Naive thymus-derived CD4-positive, alpha-beta T cell (primary cell): ENCODE measurements at regions not wholly inside any gene's neighbourhood (a gene's known extent, or its start where the extent isn't known, plus 50 kb on each side); places are given as distances from the start of the nearest gene placed in this dataset.

Experiments
- ATAC-seq: fragments of 150-1000 bp; cut with Tn5 transposase; 2 replicates; pipeline ENCODE4 v1.10.0; 2021; ENCODE audit warnings: mild to moderate bottlenecking, moderate library complexity
- CTCF ChIA-PET: fragments of 350-600 bp; sonication (Branson Sonifier 250); formaldehyde crosslinking; loops from one replicate; lab custom pipeline; 2021; ENCODE audit warnings: antibody characterized with exemption; lab: Charles Lee
- POLR2A ChIA-PET: fragments of 350-600 bp; sonication (Branson Sonifier 250); formaldehyde crosslinking; loops from one replicate; lab custom pipeline; 2021; ENCODE audit warnings: antibody characterized with exemption, inconsistent platforms; lab: Charles Lee
- DNase-seq, 9 donors: peaks; one replicate each; pipeline versions ENCODE4 v3.0.0 to v3.0.0-alpha.2; 2020 to 2022; ENCODE audit warnings: mixed read lengths in 1 of 9
- H3K27ac ChIP-seq: one replicate; pipeline ENCODE4 v1.7.0; 2013; ENCODE audit warnings: mild to moderate bottlenecking, low read depth, low read length, moderate library complexity
- H3K27me3 ChIP-seq, 2 donors: one replicate each; pipeline ENCODE4 v1.7.0; 2013; ENCODE audit warnings: low read length in 2 of 2, mild to moderate bottlenecking in 2 of 2, moderate library complexity in 2 of 2; ENCODE audit not compliant: control insufficient read depth in 2 of 2, insufficient read depth in 2 of 2
- H3K36me3 ChIP-seq, 3 experiments: 1 replicate in 2 of 3; 2 replicates in 1 of 3; pipeline ENCODE4 v1.7.0; 2013; ENCODE audit warnings: low read length in 3 of 3, mild to moderate bottlenecking in 3 of 3, moderate library complexity in 1 of 3; ENCODE audit not compliant: insufficient read depth in 3 of 3, control insufficient read depth in 2 of 3
- H3K4me1 ChIP-seq, 2 donors: one replicate each; pipeline ENCODE4 v1.7.0; 2013; ENCODE audit warnings: low read length in 2 of 2, mild to moderate bottlenecking in 2 of 2, moderate library complexity in 1 of 2; ENCODE audit not compliant: control insufficient read depth in 2 of 2, insufficient read depth in 2 of 2
- H3K4me3 ChIP-seq: 2 replicates; pipeline ENCODE4 v1.7.0; 2013; ENCODE audit warnings: mild to moderate bottlenecking, low read length
- H3K9me3 ChIP-seq, 3 experiments: 1 replicate in 2 of 3; 2 replicates in 1 of 3; pipeline ENCODE4 v1.7.0; 2013; ENCODE audit warnings: low read length in 3 of 3; ENCODE audit not compliant: control insufficient read depth in 2 of 3
- H3K27ac Mint-ChIP-seq, 9 donors: one replicate each; pipeline ENCODE4 v1.8.0; 2020 to 2022; ENCODE audit warnings: mixed read lengths in 9 of 9, mild to moderate bottlenecking in 8 of 9, moderate library complexity in 5 of 9, inconsistent platforms in 2 of 9
- H3K27me3 Mint-ChIP-seq, 5 donors: one replicate each; pipeline ENCODE4 v1.8.0; 2021 to 2022; ENCODE audit warnings: mixed read lengths in 5 of 5, mild to moderate bottlenecking in 1 of 5
- H3K36me3 Mint-ChIP-seq, 5 donors: one replicate each; pipeline ENCODE4 v1.8.0; 2020 to 2022; ENCODE audit warnings: mixed read lengths in 5 of 5, mild to moderate bottlenecking in 3 of 5, inconsistent platforms in 1 of 5
- H3K4me1 Mint-ChIP-seq, 7 donors: one replicate each; pipeline ENCODE4 v1.8.0; 2020 to 2022; ENCODE audit warnings: mixed read lengths in 7 of 7, mild to moderate bottlenecking in 3 of 7, inconsistent platforms in 1 of 7
- H3K4me3 Mint-ChIP-seq, 10 donors: one replicate each; pipeline ENCODE4 v1.8.0; 2020 to 2022; ENCODE audit warnings: mild to moderate bottlenecking in 10 of 10, mixed read lengths in 10 of 10, moderate library complexity in 6 of 10, inconsistent platforms in 2 of 10
- H3K9me3 Mint-ChIP-seq, 11 donors: one replicate each; pipeline ENCODE4 v1.8.0; 2020 to 2022; ENCODE audit warnings: mixed read lengths in 11 of 11, mild to moderate bottlenecking in 4 of 11, inconsistent platforms in 1 of 11, moderate library complexity in 1 of 11
- intact Hi-C, 2 donors: fragments of 100-400 bp; cut with micrococcal nuclease; formaldehyde crosslinking; loops; one replicate each; pipeline ENCODE4 v1.15.1; 2023

- Mint-ChIP-seq H3K4me1 (no peaks in the 10 kb centered on the region), H3K27me3 (peaks cover 3 to 35% (median 11%) of the 10 kb centered on the region in 5 donors), H3K36me3 (no peaks in the 10 kb centered on the region), H3K9me3 (peaks cover 0 to 2% (median 0%) of the 10 kb centered on the region in 11 donors), H3K4me3 (no peak overlapping the region), H3K27ac (no peak overlapping the region)
- H3K9me3 ChIP-seq: no peaks in the 10 kb centered on the region
- no peaks in the 10 kb centered on the region for H3K4me1 ChIP-seq
- ChIA-PET CTCF (no interaction called here), POLR2A (no interaction called here)
- H3K27me3 ChIP-seq: no peaks in the 10 kb centered on the region
- H3K27ac ChIP-seq: no peak overlapping the region
- H3K36me3 ChIP-seq: no peaks in the 10 kb centered on the region
- H3K4me3 ChIP-seq: no peak overlapping the region
- DNase-seq (no peak), ATAC-seq (no peak)
- intact Hi-C loops: no loop called here
Observed at GRCh38 chr2:65688141-65688886, 255.9 kb upstream of the SPRED2 start.

- ATAC-seq: no peak
- H3K4me3 Mint-ChIP-seq: no peak overlapping the region
- H3K4me1 Mint-ChIP-seq: no peaks in the 10 kb centered on the region
- no peak overlapping the region for H3K27ac Mint-ChIP-seq
- no peaks in the 10 kb centered on the region for H3K9me3 ChIP-seq
- ChIA-PET POLR2A (no interaction called here), CTCF (no interaction called here)
- no peaks in the 10 kb centered on the region for H3K36me3 ChIP-seq
- no peaks in the 10 kb centered on the region for H3K36me3 Mint-ChIP-seq
- DNase-seq: no peak
- intact Hi-C loops: no loop called here
- no peak overlapping the region for H3K27ac ChIP-seq
- H3K9me3 Mint-ChIP-seq: peaks cover 0 to 4% (median 0%) of the 10 kb centered on the region in 11 donors
- peaks cover 0 to 34% (median 11%) of the 10 kb centered on the region in 5 donors for H3K27me3 Mint-ChIP-seq
- no peak overlapping the region for H3K4me3 ChIP-seq
- no peaks in the 10 kb centered on the region for H3K4me1 ChIP-seq
- H3K27me3 ChIP-seq: no peaks in the 10 kb centered on the region
Observed at GRCh38 chr2:65687614-65688013, 255.2 kb upstream of the SPRED2 start.

- CTCF ChIA-PET: no interaction called here
- H3K27me3 ChIP-seq: no peaks in the 10 kb centered on the region
- H3K4me1 ChIP-seq: no peaks in the 10 kb centered on the region
- no peaks in the 10 kb centered on the region for H3K9me3 ChIP-seq
- peaks cover 0 to 6% (median 0%) of the 10 kb centered on the region in 11 donors for H3K9me3 Mint-ChIP-seq
- H3K27me3 Mint-ChIP-seq: peaks cover 1 to 34% (median 11%) of the 10 kb centered on the region in 5 donors
- ATAC-seq (no peak), DNase-seq (no peak)
- POLR2A ChIA-PET: no interaction called here
- no peaks in the 10 kb centered on the region for H3K36me3 Mint-ChIP-seq
- H3K4me3 Mint-ChIP-seq: no peak overlapping the region
- intact Hi-C loops: no loop called here
- no peak overlapping the region for H3K27ac ChIP-seq
- no peak overlapping the region for H3K27ac Mint-ChIP-seq
- H3K4me3 ChIP-seq: no peak overlapping the region
- no peaks in the 10 kb centered on the region for H3K4me1 Mint-ChIP-seq
- H3K36me3 ChIP-seq: no peaks in the 10 kb centered on the region
Observed at GRCh38 chr2:65686928-65687521, 254.6 kb upstream of the SPRED2 start.

GRCh38 chr2:65681503-65681902 is 249.1 kb upstream of the SPRED2 start:
- H3K27me3 Mint-ChIP-seq: peaks cover 8 to 37% (median 28%) of the 10 kb centered on the region in 5 donors
- H3K9me3 Mint-ChIP-seq: peaks cover 0 to 9% (median 5%) of the 10 kb centered on the region in 11 donors
- no peak overlapping the region for H3K4me3 ChIP-seq
- no peak overlapping the region for H3K27ac ChIP-seq
- H3K9me3 ChIP-seq: no peaks in the 10 kb centered on the region
- no peaks in the 10 kb centered on the region for H3K27me3 ChIP-seq
- H3K27ac Mint-ChIP-seq: no peak overlapping the region
- no peak overlapping the region for H3K4me3 Mint-ChIP-seq
- no peaks in the 10 kb centered on the region for H3K36me3 ChIP-seq
- H3K36me3 Mint-ChIP-seq: no peaks in the 10 kb centered on the region
- H3K4me1 ChIP-seq: no peaks in the 10 kb centered on the region
- intact Hi-C loops: no loop called here
- CTCF ChIA-PET: no interaction called here
- no peak for ATAC-seq
- H3K4me1 Mint-ChIP-seq: no peaks in the 10 kb centered on the region
- DNase-seq: no peak
- POLR2A ChIA-PET: no interaction called here

- intact Hi-C loops: no loop called here
- CTCF ChIA-PET: no interaction called here
- H3K9me3 ChIP-seq: no peaks in the 10 kb centered on the region
- H3K27me3 ChIP-seq: no peaks in the 10 kb centered on the region
- H3K27ac Mint-ChIP-seq: no peak overlapping the region
- H3K4me3 Mint-ChIP-seq: no peak overlapping the region
- H3K27ac ChIP-seq: no peak overlapping the region
- ATAC-seq: no peak
- H3K4me1 ChIP-seq: no peaks in the 10 kb centered on the region
- no peaks in the 10 kb centered on the region for H3K36me3 Mint-ChIP-seq
- H3K36me3 ChIP-seq: no peaks in the 10 kb centered on the region
- no peaks in the 10 kb centered on the region for H3K4me1 Mint-ChIP-seq
- no peak overlapping the region for H3K4me3 ChIP-seq
- POLR2A ChIA-PET: no interaction called here
- H3K9me3 Mint-ChIP-seq: peaks cover 0 to 23% (median 12%) of the 10 kb centered on the region in 11 donors
- DNase-seq: no peak
- H3K27me3 Mint-ChIP-seq: peaks cover 8 to 53% (median 37%) of the 10 kb centered on the region in 5 donors
Observed at GRCh38 chr2:65678779-65679391, 246.5 kb upstream of the SPRED2 start.

- ChIA-PET POLR2A (no interaction called here), CTCF (no interaction called here)
- intact Hi-C loops: no loop called here
- H3K36me3 ChIP-seq: no peaks in the 10 kb centered on the region
- no peak overlapping the region for H3K27ac ChIP-seq
- H3K27me3 ChIP-seq: no peaks in the 10 kb centered on the region
- no peaks in the 10 kb centered on the region for H3K4me1 ChIP-seq
- Mint-ChIP-seq H3K4me3 (no peak overlapping the region), H3K9me3 (peaks cover 0 to 23% (median 10%) of the 10 kb centered on the region in 11 donors), H3K27ac (no peak overlapping the region), H3K4me1 (no peaks in the 10 kb centered on the region), H3K36me3 (no peaks in the 10 kb centered on the region), H3K27me3 (peaks cover 8 to 42% (median 27%) of the 10 kb centered on the region in 5 donors)
- no peak for DNase-seq
- H3K4me3 ChIP-seq: no peak overlapping the region
- ATAC-seq: no peak
- no peaks in the 10 kb centered on the region for H3K9me3 ChIP-seq
Observed at GRCh38 chr2:65675350-65675749, 243.0 kb upstream of the SPRED2 start.
